Medulla oblongata (tissue), 1 donor: ENCODE measurements at regions not wholly inside any gene's neighbourhood (a gene's known extent, or its start where the extent isn't known, plus 50 kb on each side); places are given as distances from the start of the nearest gene placed in this dataset.

Experiments
- DNase-seq: peaks from one replicate; pipeline ENCODE4 v3.0.0-alpha.2; 2015; ENCODE audit errors: extremely low spot score

DNA sequence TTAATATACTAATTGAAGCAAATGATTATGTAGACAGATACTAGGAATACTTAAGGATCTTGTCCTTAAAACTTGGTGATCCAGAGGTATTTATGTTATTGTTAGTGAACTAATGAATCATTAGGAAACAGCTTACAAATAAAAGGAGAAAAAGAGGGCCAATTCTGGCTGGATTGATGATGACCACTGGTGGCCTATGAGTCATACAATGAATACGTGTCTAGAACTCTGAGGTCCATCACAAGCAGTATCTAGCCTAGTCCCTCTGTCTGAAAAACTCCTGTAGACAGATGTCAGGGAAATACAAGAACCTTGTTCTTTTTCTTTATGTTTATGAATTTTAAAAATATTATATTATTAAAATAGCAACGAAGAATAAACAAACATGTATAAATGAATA, 51.7 kb upstream of the RTL1 start:
- DNase-seq, result no peak

DNA sequence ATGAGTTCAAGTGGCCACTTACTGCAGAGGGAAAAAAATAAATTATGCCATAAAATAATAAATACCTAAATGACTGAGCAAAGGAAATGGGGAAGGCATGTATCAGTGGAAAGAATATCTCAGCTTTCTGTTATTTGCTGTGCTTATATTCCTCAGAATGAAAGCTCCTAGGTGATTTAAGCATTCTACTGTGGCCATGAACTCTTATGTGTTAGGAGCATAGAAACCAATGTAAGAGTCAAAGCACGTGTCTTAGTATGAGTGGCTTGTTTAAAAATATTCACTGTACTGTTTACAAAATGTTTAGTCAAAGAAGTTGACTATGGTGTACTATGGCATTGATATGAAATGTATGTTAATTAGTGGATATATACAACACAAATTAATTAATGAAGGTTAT, 59.0 kb upstream of the RTL1 start:
- no peak for DNase-seq

DNA sequence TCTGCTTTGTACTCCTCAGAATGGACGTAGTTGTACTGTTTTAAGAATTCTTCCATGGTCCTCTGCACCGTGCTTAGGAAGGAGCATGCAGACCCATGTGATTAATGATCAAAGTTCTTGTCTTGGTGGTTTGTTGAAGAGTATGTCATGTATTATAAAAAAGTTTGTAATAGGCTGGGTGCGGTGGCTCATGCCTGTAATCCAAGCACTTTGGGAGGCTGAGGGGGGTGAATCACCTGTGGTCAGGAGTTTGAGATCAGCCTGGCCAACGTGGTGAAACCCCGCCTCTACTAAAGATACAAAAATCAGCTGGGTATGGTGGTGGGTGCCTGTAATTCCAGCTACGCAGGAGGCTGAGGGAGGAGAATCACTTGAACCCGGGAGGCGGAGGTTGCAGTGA, 61.8 kb upstream of the RTL1 start:
- no peak for DNase-seq

DNA sequence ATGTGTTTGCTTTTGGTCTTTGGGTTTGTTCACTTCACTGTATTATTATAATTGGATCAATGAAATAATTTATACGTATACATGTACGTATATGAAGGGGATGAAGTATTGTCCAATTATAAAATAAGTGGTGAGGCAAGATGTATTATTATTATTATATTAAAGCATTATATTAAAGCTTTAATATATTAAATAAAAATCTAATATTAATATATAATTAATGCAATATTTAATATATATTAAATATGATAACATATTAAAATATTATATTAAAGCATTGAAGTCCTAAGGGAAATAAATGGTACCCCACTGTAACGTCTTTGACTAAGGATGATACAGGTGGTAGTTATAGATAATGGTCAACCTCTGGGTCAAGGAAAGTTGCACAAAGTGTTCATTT, 63.7 kb upstream of the RTL1 start:
- no peak for DNase-seq

DNA sequence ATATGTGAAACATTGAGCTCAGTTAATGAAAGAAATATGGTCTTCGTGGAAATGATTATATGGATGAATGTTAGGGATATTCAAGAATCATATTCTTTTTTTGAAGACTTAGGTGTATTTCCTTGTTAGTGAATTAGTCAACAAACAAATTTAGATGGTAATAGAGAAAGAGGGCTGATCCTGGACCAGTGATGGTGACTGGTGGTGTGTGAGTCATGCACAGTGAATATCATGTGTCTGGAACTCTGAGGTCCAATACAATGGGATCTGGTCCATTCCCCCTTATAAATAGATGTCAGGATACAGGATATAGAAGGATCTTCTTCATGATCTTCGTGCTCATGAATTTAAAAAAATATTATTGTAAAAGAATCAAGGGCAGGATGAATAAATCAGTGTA, 64.4 kb upstream of the RTL1 start:
- DNase-seq, result no peak

DNA sequence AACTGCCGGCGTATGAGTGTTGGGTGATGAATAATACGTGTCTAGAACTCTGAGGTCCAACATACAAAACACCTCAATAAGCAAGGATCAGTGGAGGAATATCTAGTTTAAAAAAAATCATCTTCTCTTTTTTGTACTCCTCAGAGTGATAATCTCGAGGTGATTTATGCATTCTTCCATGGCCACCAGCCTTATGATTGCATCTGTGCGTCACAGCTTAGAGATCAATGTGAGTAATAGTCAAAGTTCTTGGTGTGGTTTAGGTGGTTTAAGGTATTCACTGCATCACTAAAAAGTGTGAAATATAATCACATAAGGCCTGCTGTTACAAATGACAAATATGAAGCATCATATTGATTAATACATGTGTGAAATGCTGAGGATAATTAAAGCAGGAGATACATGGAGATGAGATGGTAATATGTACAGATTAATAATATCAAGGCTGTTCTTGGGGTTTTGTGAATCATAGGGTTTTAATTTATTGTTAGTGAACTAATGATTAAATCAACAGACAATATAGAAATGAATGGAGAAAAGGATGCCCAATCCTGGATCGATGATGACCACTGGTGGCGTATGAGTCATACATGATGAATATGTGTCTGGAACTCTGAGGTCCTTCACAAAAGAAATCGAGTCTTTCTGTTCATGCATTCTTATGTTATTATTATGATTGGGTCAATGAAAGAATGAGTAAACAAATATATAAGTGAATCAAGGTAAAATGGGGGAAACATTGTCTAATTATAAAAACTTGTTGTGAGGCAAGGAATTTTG, 68.8 kb upstream of the RTL1 start:
- DNase-seq, result no peak

DNA sequence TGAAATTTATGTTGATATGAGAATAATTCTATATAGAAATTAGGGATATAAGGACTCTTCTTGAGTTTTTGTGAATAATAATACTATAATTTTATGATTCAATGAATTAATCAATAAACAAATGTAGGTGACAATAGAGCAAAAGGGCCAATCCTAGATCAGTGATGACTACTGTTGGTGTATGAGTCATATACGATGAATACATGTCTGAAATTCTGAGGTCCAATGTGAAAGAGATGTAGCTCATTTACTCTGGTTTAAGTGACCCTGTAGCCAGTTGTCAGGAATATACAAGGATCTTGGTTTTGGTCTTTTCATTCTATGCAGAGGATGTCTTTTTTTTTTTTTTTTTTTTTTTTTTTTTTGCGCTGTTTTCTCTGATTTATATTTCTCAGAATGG, 72.1 kb upstream of the RTL1 start:
- no peak for DNase-seq

DNA sequence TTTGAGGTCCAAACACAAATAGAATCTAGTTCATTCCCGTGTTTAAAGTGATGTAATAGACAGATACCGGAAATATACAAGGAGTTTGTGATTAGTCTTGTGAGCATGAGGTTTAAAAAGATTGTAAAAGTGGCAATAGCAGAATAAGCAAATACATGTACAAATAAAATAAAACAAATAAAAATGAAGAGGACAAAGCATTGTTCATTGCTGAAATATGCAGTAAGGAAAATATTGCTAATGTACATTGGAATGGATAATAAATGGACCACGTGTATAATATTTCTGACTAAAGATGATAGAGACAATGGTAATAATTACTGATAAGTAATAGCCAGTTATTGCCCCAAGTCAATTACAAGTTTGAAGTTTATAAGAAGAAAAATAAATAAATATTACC, 75.6 kb upstream of the RTL1 start:
- DNase-seq, result no peak

DNA sequence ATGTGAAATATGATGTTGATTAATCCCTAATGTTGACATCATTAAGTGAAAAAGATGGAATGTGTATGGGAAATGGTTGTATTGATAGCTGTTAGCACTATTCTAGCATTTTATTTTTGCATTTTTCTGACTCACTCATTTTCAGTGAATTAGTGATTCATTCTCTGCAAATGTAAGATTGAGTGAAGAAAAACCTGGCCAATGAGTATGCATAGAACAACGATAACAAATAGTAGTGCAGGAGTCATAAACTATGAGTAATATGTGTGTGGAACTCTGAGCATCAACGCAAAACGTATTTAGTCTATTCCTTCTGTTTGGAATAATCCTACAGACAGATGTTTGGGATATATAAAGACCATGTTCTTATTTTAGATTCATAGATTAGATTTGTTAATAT, 76.3 kb upstream of the RTL1 start:
- no peak for DNase-seq

DNA sequence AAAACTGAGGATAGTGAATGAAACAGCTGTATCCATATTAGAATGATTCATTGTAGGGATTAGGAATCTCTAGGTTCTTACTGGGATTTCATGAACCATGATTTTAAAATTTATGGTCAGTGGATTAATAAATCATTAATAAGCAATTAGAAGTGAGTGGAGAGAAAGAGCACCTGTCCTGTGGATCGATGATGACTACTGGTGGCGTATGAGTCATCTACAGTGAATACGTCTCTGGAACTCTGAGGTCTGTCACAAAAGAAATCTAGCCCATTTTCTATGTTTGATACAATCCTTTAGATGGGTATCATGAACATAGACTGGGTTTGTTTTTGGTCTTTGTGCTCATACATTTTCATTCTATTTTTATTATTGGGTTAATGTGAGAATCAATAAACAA, 77.3 kb upstream of the RTL1 start:
- no peak for DNase-seq

DNA sequence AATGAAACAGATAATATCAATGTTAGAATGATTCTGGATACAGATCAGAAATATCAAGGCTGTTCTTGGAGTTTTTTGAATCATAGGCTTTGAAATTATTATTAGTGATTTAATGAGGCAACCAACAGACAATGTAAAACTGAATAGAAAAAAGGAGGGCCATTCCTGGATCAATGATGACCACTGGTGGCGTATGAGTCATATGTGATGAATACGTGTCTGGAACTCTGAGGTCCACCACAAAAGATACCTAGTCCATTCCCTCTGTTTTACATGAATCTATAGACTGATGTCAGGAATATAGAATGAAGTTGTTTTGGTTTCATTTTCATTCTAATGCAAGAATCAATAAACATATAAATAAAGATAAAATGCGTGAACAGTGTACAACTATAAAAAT, 78.3 kb upstream of the RTL1 start:
- DNase-seq, result no peak

DNA sequence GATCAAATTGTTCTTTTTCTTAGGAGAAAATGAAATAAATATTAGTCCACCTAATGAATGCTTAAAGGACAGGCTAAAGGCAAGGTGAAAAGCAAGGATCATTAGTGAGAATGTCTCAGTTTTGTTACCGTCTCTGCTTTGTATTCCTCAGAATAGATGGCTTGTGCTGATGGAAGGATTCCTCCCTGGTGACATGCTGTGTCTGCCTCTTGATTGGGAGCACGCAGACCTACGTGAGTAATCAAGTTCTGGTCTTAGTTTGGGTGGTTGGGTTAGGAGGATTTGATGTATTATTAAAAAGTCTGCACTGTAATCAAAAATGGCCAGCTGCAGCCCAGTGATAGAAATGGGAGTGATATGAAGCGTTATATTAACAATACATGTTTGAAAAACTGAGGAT, 78.8 kb upstream of the RTL1 start:
- DNase-seq, result no peak

DNA sequence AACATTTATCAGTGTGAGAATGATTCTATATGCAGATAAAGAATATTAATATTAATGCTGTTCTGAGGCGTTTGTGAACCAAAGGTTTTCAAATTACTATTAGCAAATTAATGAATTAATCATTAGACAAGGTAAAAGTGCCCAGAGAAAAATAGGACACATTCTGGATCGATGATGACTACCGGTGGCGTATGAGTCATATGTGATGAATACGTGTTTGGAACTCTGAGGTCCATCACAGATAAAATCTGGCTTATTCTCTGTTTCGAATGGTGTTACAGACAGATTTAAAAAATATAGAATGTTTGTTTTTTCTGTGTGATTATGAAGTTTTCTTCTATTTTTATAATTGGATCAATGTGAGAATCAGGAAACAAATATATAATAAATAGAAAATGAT, 79.2 kb upstream of the RTL1 start:
- no peak for DNase-seq

DNA sequence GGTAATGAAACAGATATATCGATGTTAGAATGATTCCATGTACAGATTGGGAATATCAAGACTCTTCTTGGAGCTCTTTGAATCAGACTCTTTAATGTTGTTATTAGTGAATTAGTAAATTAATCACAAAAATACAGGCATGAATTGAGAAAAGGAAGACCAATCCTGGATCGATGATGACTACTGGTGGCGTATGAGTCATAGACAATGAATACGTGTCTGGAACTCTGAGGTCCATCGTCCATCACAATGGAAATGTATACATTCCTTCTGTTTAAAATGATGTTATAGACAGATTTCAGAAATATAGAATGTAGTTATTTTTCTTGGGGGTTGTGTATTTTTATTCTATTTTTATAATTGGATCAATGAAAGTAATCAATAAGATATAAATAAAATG, 80.2 kb upstream of the RTL1 start:
- no peak for DNase-seq

DNA sequence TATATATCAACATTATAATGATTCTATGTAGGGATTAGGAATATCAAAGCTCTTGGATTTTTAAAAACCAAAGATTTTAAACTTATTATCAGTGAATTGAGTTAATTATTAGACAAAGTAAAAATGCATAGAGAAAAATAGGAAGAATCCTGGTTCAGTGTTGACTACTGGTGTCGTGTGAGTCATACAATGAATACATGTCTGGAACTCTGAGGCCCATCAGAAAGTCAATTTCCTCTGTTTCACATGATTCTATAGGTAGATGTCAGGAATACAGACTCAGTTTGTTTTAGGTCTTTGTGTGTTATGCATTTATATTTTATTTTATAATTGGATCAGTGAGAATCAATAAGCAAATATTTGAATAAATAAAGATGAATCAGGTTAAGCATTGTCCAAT, 84.5 kb upstream of the RTL1 start:
- no peak for DNase-seq

DNA sequence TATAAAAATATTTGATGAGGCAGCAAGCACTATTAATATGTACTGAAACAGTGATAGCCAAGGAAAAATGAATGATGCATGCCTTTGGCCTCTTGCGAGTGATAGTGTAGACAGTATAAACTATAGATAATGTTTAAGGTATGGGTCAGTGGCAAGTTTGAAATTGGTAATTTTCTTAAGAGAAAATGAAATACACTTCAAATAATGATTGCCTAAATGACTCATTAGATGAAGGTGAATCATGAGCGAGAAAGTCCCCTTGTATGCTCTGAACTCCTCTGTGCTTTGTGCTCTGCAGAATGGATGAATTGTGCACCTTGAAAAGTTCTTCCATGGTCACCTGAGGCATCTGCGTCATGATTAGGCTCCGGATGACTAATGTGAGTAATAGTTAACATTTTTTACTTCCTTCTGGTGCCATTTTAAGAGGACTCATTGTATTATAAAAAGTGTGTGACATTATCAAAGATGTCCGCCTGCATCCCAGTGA, 84.9 kb upstream of the RTL1 start:
- no peak for DNase-seq

DNA sequence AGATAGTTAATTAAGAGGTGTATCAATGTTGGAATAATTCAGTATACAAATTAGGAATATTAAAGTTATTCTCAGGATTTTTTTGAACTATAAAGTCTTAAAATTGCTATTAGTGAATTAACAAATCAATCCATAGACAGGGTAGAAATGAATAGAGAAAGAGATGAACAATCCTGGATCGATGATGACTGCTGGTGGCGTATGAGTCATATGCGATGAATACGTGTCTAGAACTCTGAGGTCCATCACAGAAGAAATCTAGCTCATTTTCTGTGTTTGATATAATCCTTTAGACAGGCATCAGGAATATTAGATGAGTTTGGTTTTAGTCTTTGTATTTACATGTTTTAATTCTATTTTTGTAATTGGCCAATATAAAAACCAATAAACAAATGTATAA, 85.4 kb upstream of the RTL1 start:
- no peak for DNase-seq

DNA sequence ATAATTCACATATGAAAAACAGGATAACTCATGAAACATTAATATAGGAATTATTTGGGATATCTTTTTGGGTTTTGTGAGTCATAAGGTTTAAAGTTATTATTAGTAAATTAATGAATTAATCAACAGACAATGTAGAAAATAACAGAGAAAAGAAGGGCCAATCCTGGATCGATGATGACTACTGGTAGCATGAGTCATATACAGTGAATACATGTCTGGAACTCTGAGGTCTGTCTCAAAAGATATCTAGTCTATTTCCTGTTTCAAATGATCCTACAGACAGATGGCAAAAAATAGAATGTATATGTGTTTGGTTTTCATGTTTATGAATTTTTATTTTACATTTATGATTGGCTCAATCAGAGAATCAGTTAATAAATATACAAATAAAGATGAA, 86.4 kb upstream of the RTL1 start:
- DNase-seq, result no peak

DNA sequence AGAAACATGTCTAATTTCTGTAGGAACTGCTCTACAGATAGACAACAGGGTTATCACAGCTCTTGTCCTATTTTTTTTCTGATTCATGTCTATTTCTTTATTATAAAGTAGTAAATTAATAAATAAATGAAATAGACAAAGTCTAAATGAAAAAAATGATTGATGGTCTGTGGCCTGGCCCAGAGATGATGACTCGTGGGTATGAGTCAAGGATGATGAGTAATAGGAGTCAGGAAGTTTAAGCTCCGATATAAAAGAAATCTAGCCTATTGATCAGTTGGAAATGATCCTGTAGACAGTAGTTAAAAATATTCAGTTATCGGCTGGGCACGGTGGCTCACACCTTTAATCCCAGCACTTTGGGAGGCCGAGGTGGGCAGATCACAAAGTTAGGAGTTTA, 90.6 kb upstream of the RTL1 start:
- DNase-seq, result no peak

DNA sequence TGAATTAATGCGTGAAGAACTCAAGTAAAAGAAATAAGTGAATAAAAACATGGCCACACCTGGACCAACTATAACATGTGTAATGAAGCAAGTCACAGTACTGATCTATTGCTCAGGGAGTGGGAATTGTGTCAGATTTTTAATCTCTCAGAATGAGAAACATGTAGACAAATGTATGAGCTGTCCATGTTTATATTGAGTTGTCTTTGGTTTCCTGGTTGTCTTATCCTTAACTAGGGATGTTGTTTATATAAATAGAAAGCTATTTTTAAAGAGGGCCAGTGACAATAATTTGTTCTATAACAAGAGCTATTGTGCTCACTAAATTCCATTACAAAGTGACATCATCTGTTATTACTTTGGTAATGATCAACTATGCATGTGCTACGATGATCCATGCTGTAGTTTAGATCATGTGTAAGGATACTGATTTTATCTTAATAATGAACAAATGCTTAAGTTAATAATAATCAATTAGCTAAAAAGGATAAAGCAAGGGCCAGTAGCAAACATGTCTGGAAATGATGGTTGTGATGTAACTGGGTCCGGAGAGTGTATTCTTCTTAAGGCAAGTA, 91.3 kb upstream of the RTL1 start:
- DNase-seq, result no peak

DNA sequence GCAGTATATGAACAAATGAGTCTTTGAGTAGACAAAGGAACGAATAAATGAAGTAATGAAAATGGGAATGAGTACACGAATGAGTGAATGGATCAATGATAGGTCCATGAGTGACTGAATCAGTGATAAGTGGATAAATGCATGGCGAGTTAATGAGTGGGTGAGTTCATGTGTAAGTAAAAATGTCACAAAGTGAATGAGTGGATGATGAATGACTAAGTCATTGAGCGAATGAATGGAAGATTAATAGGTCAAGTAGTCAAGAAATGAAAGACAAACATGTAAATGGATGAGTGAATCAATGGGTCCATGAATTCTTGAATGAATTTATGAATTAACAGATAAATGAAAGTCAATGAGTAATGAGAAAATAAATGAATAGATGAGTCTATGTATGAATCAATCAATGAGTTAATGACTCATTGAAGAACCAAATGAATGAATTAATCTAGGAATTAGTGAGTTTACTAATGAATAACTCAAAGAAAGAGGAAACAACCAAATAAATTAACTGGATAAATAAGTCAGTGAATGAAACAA, 97.3 kb upstream of the RTL1 start:
- no peak for DNase-seq

DNA sequence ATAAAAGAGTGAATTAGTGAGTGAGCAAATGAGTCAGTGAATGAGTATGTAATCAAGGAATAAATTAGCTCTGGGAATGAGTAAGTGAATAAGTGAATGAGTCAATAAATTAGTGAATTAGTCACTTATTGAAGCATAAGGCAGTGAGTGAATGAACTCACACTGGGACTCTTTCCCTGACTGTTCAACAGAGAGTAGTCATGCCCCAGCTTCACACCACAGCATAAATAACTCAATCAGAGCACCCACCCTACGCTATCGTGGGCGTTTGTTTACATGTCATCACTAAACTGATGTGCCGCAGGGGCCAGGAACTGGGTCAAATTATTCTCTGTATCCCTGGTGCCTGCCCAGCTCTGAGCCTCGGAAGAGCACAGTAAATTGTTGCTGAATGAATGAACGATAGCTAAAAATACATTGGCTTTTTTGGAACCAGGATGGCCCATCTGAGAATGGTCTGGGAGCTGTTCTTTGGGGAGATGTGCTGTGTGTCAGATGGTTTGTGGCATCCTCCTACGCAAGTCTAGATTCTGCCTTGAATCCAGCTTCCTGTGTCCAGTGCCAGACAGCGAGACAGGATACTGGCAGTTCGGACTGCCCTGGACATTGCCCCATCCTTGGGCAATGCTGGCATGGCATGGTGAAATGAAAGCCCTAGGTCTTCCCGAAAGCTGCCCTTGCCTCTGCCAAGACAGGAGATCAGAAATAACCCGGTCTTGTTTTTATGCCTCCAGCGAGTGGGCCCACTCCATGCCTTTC, 98.0 kb upstream of the RTL1 start:
- DNase-seq, result no peak

DNA sequence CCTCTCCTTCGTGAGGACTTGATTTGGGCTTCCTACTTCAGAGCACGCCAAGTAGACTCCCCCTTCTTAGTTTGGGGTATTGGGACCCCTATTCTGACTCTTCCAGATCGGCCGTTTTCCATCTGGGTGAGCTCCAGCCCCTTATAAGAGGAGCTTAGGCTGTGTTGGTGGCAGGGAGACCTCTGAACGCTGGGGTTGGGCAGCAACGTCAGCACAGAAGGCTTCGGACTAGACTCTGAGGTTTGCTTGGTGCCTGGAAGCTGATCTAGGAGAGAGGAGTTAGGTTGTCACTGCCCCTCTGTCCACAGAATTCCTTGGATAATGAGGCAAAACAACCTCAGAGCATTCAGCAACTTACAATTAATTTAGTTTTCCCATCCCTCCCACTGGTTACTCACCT, 99.2 kb upstream of the RTL1 start:
- DNase-seq, result no peak
